ENCODE measurements at regions not wholly inside any gene's neighbourhood (a gene's known extent, or its start where the extent isn't known, plus 50 kb on each side); places are given as distances from the start of the nearest gene placed in this dataset.

GRCh38 chr6:122069932-122070331 lies 329.5 kb upstream of the HSF2 start:
- ATAC-seq (no peak), DNase-seq (ENCODE audit: low spot score) (no peak)
- no peak overlapping the region for H3K4me3 Mint-ChIP-seq
- no peak overlapping the region for H3K27ac Mint-ChIP-seq
- peaks cover 7% of the 10 kb centered on the region for H3K9me3 Mint-ChIP-seq
- H3K27me3 Mint-ChIP-seq = no peaks in the 10 kb centered on the region
- H3K36me3 Mint-ChIP-seq = no peaks in the 10 kb centered on the region
- H3K4me1 Mint-ChIP-seq (ENCODE audit: low read depth in 2 of 2) = no peaks in the 10 kb centered on the region

GRCh38 chr6:122072014-122072647 lies 327.3 kb upstream of the HSF2 start:
- no peaks in the 10 kb centered on the region for H3K27me3 Mint-ChIP-seq
- ATAC-seq (no peak), DNase-seq (ENCODE audit: low spot score) (no peak)
- peaks cover 7% of the 10 kb centered on the region for H3K9me3 Mint-ChIP-seq
- H3K27ac Mint-ChIP-seq = no peak overlapping the region
- no peaks in the 10 kb centered on the region for H3K4me1 Mint-ChIP-seq (ENCODE audit: low read depth in 2 of 2)
- no peak overlapping the region for H3K4me3 Mint-ChIP-seq
- no peaks in the 10 kb centered on the region for H3K36me3 Mint-ChIP-seq

GRCh38 chr6:122075084-122075838 lies 324.2 kb upstream of the HSF2 start:
- no peaks in the 10 kb centered on the region for H3K36me3 Mint-ChIP-seq
- no peaks in the 10 kb centered on the region for H3K27me3 Mint-ChIP-seq
- DNase-seq (ENCODE audit: low spot score) (no peak), ATAC-seq (no peak)
- H3K9me3 Mint-ChIP-seq = peaks cover 4% of the 10 kb centered on the region
- H3K27ac Mint-ChIP-seq = no peak overlapping the region
- H3K4me1 Mint-ChIP-seq (ENCODE audit: low read depth in 2 of 2) = no peaks in the 10 kb centered on the region
- H3K4me3 Mint-ChIP-seq = no peak overlapping the region

DNA sequence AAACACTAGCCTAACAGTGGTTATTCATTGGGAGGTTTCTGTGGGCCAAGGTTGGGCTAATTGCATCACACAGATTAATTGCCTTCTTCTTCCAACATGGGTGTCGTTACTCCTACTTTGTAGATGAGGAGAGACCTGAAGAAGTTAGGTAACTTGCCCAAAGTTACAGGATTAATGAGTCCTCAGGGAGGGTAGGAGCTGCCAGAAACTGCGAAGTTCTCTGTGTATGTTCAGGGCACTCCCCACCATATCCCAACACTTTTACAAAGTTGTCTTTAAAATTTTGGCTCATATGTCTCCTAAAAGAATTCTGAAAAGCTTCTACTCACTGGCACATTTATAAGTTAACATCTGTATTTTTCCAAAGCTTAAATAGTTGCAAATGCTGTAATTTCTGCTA lies 323.5 kb upstream of the HSF2 start:
- ATAC-seq (no peak), DNase-seq (ENCODE audit: low spot score) (no peak)
- peaks cover 4% of the 10 kb centered on the region for H3K9me3 Mint-ChIP-seq
- no peaks in the 10 kb centered on the region for H3K27me3 Mint-ChIP-seq
- H3K4me3 Mint-ChIP-seq = no peak overlapping the region
- H3K36me3 Mint-ChIP-seq = no peaks in the 10 kb centered on the region
- no peak overlapping the region for H3K27ac Mint-ChIP-seq
- no peaks in the 10 kb centered on the region for H3K4me1 Mint-ChIP-seq (ENCODE audit: low read depth in 2 of 2)

DNA sequence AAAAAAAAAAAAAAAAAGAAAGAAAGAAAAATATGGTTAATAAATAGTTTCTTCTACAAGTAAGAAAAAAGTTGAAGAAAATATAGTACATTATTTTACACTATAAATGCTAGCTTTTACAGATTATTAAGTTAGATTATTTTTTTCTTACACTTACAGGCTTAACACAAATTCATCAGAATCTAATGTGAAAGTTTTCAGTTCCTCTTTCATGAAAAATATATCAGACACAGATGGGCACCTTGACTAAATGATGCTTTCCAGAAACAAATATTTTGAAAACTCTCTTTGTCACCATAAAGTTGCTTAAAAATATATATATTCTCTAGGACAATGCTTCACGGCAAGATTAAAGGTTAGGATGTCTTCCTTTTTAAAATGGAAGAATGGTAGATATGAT lies 321.8 kb upstream of the HSF2 start:
- Mint-ChIP-seq H3K4me1 (ENCODE audit: low read depth in 2 of 2) (no peaks in the 10 kb centered on the region), H3K36me3 (no peaks in the 10 kb centered on the region), H3K9me3 (no peaks in the 10 kb centered on the region), H3K27me3 (no peaks in the 10 kb centered on the region), H3K4me3 (no peak overlapping the region), H3K27ac (no peak overlapping the region)
- ATAC-seq (no peak), DNase-seq (ENCODE audit: low spot score) (no peak)

DNA sequence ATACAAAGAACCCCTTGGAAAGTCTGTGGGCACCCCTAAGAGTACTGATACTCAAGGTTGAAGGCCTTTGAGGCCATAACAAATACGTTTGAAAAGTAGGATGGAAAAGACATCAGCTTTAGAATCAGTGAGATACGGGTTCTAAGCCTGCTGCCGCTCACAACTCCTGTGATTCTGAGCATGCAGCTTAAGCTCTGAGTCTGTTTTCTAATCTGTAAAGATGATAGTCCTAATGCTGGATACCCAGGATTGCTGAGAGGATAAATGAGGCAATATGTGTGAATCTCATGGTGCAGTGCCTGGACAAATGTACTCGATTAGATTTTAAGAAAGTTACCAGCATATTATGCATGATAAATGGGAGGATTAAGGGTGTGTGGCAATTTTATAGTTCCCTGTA lies 321.0 kb upstream of the HSF2 start:
- H3K4me3 Mint-ChIP-seq = no peak overlapping the region
- DNase-seq (ENCODE audit: low spot score) = no peak
- no peaks in the 10 kb centered on the region for H3K9me3 Mint-ChIP-seq
- H3K4me1 Mint-ChIP-seq (ENCODE audit: low read depth in 2 of 2) = no peaks in the 10 kb centered on the region
- no peaks in the 10 kb centered on the region for H3K27me3 Mint-ChIP-seq
- no peak for ATAC-seq
- H3K36me3 Mint-ChIP-seq = no peaks in the 10 kb centered on the region
- no peak overlapping the region for H3K27ac Mint-ChIP-seq

DNA sequence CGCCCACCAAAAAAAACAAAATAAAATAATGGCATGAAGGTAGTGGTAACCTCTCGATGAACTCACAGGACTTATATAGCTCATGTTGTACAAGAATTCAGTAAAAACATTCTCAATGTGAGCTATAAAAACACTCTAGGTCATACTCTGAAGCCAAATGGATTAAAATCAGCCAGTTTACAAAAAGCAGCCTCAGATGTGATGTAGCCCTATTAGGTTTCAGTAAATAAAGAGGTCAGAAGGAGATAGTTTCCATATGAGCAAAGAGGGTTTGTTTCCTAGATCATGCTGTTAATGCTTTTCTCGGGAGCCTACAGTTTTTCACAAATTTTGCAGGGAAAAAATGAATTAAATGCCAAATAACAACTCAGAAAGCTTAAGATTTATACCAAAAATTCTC lies 319.5 kb upstream of the HSF2 start:
- no peak for DNase-seq (ENCODE audit: low spot score)
- no peaks in the 10 kb centered on the region for H3K9me3 Mint-ChIP-seq
- H3K36me3 Mint-ChIP-seq = no peaks in the 10 kb centered on the region
- ATAC-seq = no peak
- H3K4me3 Mint-ChIP-seq = no peak overlapping the region
- no peaks in the 10 kb centered on the region for H3K4me1 Mint-ChIP-seq (ENCODE audit: low read depth in 2 of 2)
- H3K27ac Mint-ChIP-seq = no peak overlapping the region
- no peaks in the 10 kb centered on the region for H3K27me3 Mint-ChIP-seq

GRCh38 chr6:122081921-122082320 lies 317.5 kb upstream of the HSF2 start:
- DNase-seq (ENCODE audit: low spot score) = no peak
- H3K36me3 Mint-ChIP-seq = no peaks in the 10 kb centered on the region
- ATAC-seq = no peak
- no peak overlapping the region for H3K27ac Mint-ChIP-seq
- H3K4me1 Mint-ChIP-seq (ENCODE audit: low read depth in 2 of 2) = no peaks in the 10 kb centered on the region
- H3K9me3 Mint-ChIP-seq = no peaks in the 10 kb centered on the region
- no peaks in the 10 kb centered on the region for H3K27me3 Mint-ChIP-seq
- no peak overlapping the region for H3K4me3 Mint-ChIP-seq

- Mint-ChIP-seq H3K27ac (no peak overlapping the region), H3K4me1 (ENCODE audit: low read depth in 2 of 2) (no peaks in the 10 kb centered on the region), H3K36me3 (no peaks in the 10 kb centered on the region), H3K9me3 (no peaks in the 10 kb centered on the region), H3K4me3 (no peak overlapping the region), H3K27me3 (no peaks in the 10 kb centered on the region)
- DNase-seq (ENCODE audit: low spot score) = no peak
- ATAC-seq = no peak
These were observed 317.1 kb upstream of the HSF2 start for GRCh38 chr6:122082370-122082769.

DNA sequence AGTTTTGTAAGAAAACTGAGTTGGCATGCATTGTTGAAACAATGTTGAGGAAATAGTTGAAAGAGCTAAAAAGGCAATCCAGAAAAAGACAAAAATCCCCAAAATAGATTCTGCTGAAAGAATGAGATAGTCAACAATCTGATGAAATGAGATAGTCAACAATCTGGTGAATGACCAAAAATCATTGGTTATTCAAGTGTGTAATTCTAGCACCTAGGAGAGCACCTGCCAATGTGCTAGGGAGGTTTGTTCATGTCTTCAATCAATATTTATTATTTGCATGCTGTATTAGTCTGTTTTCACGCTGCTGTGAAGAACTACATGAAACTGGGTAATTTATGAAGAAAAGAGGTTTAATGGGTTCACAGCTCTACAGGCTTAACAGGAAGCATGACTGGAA lies 307.1 kb upstream of the HSF2 start:
- ATAC-seq (no peak), DNase-seq (ENCODE audit: low spot score) (no peak)
- no peaks in the 10 kb centered on the region for H3K36me3 Mint-ChIP-seq
- H3K4me1 Mint-ChIP-seq (ENCODE audit: low read depth in 2 of 2) = no peaks in the 10 kb centered on the region
- H3K4me3 Mint-ChIP-seq = no peak overlapping the region
- H3K9me3 Mint-ChIP-seq = peaks cover 6% of the 10 kb centered on the region
- no peaks in the 10 kb centered on the region for H3K27me3 Mint-ChIP-seq
- no peak overlapping the region for H3K27ac Mint-ChIP-seq

GRCh38 chr6:122098201-122098678 lies 301.2 kb upstream of the HSF2 start:
- DNase-seq (ENCODE audit: low spot score) = no peak
- Mint-ChIP-seq H3K4me3 (no peak overlapping the region), H3K27ac (no peak overlapping the region), H3K36me3 (no peaks in the 10 kb centered on the region), H3K27me3 (no peaks in the 10 kb centered on the region), H3K4me1 (ENCODE audit: low read depth in 2 of 2) (no peaks in the 10 kb centered on the region), H3K9me3 (peaks cover 3% of the 10 kb centered on the region)
- ATAC-seq = no peak

DNA sequence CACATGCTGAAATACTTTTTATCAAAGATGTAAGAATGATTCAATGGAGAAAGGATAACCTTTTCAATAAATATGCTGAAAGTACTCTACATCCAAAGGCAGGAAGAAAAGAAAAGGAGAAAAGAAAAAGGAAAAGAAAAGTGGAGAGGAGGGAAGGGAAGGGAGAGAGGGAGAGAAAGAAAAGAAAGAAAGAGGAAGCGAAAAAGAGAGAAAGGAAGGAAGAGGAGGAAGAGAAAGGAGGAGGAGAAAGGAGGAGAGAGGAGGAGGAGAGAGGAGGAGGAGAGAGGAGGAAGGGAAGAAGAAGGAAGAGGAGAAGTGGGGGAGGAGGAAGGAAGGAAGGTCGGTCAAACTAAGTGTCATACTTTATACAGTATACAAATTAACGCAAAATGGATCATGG lies 297.4 kb upstream of the HSF2 start:
- Mint-ChIP-seq H3K27me3 (no peaks in the 10 kb centered on the region), H3K27ac (no peak overlapping the region), H3K4me3 (no peak overlapping the region), H3K36me3 (no peaks in the 10 kb centered on the region), H3K9me3 (peaks cover 3% of the 10 kb centered on the region), H3K4me1 (ENCODE audit: low read depth in 2 of 2) (no peaks in the 10 kb centered on the region)
- ATAC-seq (no peak), DNase-seq (ENCODE audit: low spot score) (no peak)

DNA sequence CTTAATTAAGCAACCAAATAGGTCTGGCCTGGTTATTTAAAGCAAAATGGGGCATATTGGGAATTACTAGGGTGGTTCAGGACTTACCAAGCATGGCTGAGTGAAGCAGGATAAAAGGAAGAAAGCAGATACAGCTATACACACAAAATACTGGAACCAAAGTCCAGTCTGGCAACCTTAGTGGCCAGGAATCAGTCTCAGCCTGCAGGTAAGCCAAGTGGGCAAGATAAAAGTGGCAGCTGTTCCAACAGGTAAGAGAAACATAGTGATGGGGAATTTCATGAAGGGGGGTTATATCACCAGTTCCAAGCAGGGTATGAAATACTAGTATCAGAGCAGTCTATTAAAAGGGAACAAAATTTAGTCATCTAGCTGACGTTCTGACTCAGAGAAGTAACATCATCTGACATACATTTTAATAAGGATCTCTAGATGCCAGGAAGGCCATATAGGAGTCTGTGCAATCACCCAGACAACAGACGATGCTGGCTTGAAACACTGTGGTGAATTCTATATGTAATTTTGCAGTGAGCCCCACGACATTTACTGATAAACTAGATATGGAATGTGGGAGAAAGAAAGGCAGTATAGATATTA lies 292.1 kb upstream of the HSF2 start:
- Mint-ChIP-seq H3K4me3 (no peak overlapping the region), H3K4me1 (ENCODE audit: low read depth in 2 of 2) (no peaks in the 10 kb centered on the region), H3K27me3 (no peaks in the 10 kb centered on the region), H3K9me3 (peaks cover 7% of the 10 kb centered on the region), H3K36me3 (no peaks in the 10 kb centered on the region), H3K27ac (no peak overlapping the region)
- DNase-seq (ENCODE audit: low spot score) (no peak), ATAC-seq (no peak)

DNA sequence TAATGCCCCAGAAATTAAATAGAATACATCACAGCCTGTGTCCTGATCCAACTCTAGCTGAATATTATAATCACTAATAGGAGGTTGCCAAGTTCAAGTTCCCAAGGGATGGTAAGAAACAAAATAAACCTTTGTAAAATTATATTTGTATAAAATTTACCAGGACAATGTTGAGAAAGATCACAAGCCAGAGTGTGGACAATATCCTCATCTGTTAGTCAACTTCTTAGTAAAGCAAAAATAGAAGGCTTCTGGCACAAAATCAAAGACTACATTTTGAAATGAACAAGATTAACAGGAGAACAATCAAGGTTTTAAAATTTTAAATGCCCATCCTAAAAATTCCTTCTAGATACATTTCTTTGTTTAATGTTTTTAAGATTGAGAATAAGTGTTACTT lies 290.4 kb upstream of the HSF2 start:
- no peaks in the 10 kb centered on the region for H3K36me3 Mint-ChIP-seq
- no peaks in the 10 kb centered on the region for H3K4me1 Mint-ChIP-seq (ENCODE audit: low read depth in 2 of 2)
- H3K27me3 Mint-ChIP-seq = no peaks in the 10 kb centered on the region
- no peak for ATAC-seq
- no peak overlapping the region for H3K27ac Mint-ChIP-seq
- peaks cover 7% of the 10 kb centered on the region for H3K9me3 Mint-ChIP-seq
- H3K4me3 Mint-ChIP-seq = no peak overlapping the region
- no peak for DNase-seq (ENCODE audit: low spot score)

Measured in natural killer cell treated with Interleukin-12 subunit alpha and Interleukin-12 subunit beta and Interleukin-15 and Interleukin-18, amount 100 ng/mL, for 72 hours (primary cell).